CD4-positive, alpha-beta T cell treated with Interferon alpha-2 for 1 hour (primary cell): ENCODE measurements at regions not wholly inside any gene's neighbourhood (a gene's known extent, or its start where the extent isn't known, plus 50 kb on each side); places are given as distances from the start of the nearest gene placed in this dataset.
"Not testable (repeated sequence)": the region's sequence is repeated elsewhere in the genome, so short reads cannot be mapped to it uniquely, and the experiment has no call there.

Source experiments
- DNase-seq, 2 donors: peaks; one replicate each; pipeline ENCODE4 v3.0.0-alpha.2; 2020 to 2022

DNA sequence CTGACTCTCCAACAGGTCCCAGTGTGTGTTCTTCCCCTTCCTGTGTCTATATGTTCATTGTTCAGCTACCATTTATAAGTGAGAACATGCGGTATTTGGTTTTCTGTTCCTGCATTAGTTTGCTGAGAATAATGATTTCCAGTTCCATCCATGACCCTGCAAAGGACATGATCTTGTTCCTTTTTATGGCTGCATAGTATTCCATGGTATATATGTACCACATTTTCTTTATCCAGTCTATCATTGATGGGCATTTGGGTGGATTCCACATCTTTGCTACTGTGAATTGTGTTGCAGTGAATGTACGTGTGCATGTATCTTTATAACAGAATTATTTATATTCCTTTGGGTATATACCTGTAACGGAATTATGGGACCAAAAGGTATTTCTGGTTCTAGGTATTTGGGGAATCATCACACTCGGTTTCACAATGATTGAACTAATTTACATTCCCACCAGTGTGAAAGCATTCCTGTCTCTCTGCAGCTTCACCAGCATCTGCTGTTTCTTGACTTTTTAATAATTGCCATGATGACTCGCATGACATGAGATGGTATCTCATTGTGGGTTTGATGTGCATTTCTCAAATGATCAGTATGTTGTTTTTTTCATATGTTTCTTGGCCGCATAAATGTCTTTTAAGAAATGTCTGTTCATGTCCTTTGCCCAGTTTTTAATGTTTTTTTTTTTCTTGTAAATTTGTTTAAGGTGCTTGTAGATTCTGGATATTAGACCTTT is 60.2 kb downstream of the LSMEM1 start:
- no peak for DNase-seq

GRCh38 chr7:112546723-112547513 is 66.1 kb downstream of the LSMEM1 start:
- DNase-seq: no peak

GRCh38 chr7:112547916-112548315 is 67.1 kb downstream of the LSMEM1 start:
- DNase-seq: no peak

- DNase-seq: peak; percentile 29 to 67
Observed at GRCh38 chr7:112550468-112551060, 69.8 kb downstream of the LSMEM1 start.

DNA sequence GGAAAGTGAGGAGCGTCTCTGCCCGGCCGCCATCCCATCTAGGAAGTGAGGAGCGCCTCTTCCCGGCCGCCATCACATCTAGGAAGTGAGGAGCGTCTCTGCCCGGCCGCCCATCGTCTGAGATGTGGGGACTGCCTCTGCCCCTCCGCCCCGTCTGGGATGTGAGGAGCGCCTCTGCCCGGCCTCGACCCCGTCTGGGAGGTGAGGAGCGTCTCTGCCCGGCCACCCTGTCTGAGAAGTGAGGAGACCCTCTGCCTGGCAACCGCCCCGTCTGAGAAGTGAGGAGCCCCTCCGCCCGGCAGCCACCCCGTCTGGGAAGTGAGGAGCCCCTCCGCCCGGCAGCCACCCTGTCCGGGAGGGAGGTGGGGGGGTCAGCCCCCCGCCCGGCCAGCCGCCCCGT is 70.7 kb downstream of the LSMEM1 start:
- DNase-seq: not testable (repeated sequence)

GRCh38 chr7:112554591-112554990 is 73.8 kb downstream of the LSMEM1 start:
- DNase-seq: no peak

DNA sequence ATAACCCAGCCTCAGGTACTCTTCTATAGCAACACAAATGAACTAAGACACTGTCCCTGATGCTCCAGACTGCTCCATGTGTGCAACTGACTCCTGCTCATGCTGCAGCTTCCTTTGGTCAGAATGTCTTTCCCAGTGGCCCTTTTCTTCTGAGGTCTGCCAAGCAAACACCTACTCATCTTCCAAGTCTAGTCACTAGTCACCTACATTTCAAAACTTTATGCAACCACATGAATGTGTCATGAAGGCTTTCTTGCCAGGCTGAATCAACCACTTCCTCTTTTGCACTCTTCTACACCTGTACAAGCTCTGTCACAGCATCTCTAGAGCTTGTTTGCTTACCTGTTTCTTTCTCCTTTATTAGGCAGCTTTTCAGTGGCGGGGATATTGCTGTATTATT is 75.8 kb downstream of the LSMEM1 start:
- peak in 1 of 2 donors; percentile 2 for DNase-seq

GRCh38 chr7:112566442-112567324 is 85.9 kb downstream of the LSMEM1 start:
- DNase-seq: no peak

- DNase-seq: no peak
Observed at GRCh38 chr7:112567388-112567787, 86.6 kb downstream of the LSMEM1 start.

DNA sequence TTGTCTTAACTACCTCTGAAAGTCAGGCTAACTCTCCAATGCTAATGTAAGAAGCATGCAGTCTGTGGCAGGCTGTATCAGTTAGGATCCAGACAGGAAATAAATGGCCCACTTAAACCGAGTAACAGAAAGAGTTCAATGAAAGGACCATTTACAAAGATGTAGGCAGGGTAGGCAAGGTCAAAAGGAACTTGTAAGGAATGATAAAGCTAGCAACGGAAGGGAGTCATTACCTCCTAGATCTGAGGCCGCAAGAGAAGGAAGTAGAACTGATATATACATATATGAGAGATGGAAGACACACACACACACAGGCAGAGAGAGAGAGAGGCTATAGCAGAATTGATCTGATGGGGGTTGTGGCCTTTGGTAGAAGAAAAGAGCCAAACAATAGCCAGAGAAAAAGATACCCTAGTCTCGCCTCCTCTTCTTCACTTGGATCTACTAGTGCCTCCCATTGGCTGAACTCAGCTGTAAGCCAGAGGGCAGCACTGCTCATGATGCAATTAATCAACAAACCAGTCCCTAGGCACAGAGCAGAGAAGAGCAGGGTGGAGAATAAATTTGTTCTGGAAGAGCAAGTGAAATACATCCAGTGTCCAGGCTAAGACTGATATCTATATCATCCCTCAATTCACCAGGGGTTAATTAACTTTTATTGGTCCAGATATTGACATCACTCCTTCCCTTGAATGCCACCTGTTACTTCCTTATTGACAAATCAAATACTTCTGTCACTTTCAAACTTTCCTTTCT is 91.2 kb downstream of the LSMEM1 start:
- no peak for DNase-seq

GRCh38 chr7:112572669-112573301 is 92.0 kb downstream of the LSMEM1 start:
- DNase-seq: no peak

DNA sequence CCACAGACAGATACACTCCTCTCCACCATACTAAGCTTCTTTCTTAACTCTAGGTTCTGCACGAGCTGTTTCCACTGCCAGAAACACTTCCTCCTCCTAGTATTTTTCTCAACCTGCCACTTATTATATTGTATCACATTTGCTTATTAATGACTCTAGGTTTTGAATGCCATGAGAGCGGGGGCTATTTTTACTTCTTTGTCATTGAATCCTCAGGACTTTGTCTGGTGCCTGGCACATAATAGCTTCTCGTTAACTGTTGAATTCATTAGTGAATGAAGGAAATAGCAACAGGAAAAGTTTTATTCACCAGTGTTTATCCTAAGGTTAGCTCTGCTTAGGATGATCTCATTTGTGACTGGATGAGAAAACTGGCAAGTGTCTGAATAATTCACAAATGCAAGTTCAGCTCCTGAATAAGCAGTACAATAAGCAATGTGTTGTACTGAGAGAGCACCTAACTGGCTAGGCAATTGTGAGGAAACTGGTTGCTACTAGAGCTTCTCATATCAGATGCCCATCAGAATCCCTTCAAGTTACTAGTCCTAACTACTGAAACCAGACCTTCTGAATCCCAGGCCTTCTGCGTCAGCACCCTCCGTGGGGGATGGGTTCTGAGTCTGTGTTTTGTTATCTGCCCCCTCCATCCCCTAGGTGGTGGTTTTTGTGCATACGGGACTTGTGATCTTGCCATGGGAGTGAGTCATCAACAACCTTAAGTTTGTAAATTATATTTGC is 92.7 kb downstream of the LSMEM1 start:
- no peak for DNase-seq

- DNase-seq: no peak
Observed at GRCh38 chr7:112575864-112576263, 95.1 kb downstream of the LSMEM1 start.

DNA sequence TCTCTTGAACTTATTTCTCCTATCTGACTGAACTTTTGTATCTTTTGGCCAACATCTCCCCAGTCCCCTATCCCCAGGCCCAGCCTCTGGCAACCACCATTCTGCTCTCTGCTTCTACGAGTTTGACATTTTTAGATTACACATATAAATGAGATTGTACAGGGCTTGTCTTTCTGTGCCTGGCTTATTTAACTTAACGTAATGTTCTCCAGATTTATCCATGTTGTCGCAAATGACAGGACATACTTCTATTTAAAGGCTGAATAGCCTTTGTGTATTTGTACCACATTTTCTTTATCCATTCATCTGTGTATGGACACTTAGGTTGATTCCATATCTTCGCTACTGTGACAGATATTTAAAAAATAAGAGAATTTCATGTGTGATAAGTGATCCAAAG is 98.6 kb downstream of the LSMEM1 start:
- DNase-seq: no peak

DNA sequence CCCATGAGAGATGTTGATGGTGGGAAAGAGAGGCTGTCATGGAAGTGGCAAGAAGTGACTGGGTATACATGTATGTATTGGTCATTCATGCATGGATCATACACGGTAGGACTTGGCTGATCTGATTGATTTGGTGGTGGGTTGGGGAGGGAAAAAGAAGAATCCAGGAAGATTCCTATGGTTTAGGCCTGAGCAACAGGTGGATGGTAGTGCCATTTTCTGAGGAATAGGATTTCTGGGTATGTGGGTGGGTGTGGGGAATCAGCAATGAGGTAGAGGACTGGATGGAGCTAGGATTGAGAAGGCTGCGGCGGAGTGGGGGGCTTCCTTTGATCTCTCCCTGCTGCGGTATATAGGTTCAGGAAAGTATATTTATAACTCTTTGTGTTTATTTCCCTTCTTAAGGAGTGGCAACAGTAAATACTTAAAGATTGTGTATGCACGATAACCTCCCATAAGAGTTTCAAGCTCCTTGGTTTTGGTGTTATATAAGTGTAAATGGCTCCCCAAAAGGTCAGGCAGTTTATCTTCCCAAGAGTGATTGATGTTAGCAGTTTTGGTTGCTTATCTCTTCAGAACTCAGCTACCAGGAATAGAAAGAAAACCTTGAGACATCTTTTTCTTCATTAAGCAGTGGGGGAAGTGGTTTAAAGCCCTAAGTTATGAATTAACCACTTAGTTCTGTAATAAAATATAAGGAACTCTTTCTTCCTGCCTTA is 100.1 kb downstream of the LSMEM1 start:
- DNase-seq: no peak

DNA sequence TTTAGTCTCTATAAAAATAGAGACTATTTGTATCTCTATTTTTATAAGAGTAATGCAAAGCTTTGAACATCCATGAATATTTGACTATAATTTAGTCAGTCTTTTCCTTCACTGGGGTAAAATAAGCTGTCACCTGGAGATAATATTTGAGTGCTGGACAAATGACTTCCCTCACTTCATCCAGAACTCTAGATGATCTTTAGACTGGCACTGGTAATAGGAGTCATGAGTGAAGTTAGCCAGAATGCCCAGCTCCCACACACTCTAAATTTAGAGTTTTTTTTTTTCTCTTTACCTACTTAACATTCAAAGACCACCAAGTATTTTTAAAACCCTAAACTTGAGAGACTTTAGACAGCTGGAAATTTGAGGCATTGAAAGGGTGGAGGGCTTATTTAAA is 100.7 kb downstream of the LSMEM1 start:
- DNase-seq: no peak

- no peak for DNase-seq
Observed at GRCh38 chr7:112584290-112584689, 103.5 kb downstream of the LSMEM1 start.

DNA sequence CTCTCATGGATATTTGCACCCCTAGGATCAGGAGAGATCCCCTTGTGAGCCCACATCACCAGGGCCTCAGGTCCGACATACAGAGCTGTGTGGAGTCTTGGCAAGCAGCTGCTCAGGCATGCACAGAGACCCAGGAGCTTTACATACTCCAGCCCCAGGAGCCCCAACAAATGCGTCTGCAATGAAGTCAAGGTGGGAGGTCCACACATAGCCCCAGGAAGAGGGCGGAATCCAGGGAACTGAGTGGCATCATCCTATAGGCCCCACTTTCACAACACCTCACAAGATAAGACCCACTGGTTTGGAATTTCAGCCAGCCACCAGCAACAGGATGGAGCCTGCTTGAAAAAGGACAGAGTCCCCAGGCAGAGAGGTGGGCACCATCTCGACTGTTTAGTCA is 106.7 kb downstream of the LSMEM1 start:
- DNase-seq: no peak

DNA sequence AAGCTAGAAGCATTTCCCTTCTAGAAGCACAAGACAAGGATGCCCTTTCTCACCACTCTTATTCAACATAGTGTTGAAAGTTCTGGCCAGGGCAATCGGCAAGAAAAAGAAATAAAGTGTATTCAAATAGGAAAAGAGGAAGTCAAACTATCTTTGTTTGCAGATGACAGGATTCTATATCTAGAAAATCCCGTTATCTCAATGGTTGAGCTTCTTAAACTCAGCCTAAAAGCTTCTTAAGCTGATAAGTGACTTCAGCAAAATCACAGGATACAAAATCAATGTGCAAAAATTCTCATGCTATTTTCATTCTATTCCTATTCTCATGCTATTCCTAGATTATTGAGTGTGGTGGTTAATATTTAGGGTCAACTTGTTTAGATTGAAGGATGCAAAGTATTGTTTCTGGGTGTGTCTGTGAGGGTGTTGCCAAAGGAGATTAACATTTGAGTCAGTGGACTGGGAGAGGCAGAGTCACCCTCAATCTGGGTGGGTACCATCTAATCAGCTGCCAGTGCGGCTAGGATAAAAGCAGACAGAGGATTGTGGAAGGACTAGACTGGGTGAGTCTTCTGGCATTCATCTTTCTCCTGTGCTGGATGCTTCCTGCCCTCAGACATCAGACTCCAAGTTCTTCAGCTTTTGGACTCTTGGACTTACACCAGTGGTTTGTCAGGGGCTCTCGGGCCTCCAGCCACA is 111.9 kb downstream of the LSMEM1 start:
- DNase-seq: not testable (repeated sequence)

DNA sequence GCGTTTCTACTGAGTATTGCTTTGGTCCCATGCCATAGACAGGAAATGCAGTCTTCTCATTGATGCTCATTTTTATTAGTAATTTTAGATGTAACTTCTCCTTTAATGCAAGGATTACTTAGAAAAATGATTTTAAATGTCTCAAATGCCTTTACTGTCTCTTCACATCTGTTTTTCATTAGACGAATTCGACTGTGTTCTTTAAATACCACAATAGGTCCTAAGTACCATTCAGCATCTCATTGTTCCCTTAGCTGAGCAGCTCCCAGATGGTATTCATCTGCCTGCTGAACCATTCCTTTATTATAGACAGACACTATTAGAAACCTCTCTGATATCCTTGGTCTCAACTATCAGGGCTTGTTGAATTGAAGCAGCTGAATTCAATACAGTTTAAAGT is 113.6 kb downstream of the LSMEM1 start:
- DNase-seq: no peak
